ENCODE measurements at regions not wholly inside any gene's neighbourhood (a gene's known extent, or its start where the extent isn't known, plus 50 kb on each side); places are given as distances from the start of the nearest gene placed in this dataset.

GRCh38 chr2:18915227-18915626, 325.9 kb upstream of the NT5C1B start:
- ATAC-seq (no peak), DNase-seq (no peak)
- Histone ChIP-seq H3K4me3 (no peak overlapping the region), H3K4me1 (peaks cover 4 to 6% of the 10 kb centered on the region in 2 donors), H3K27me3 (no peaks in the 10 kb centered on the region), H3K9me3 (no peaks in the 10 kb centered on the region), H3K27ac (no peak overlapping the region), H3K36me3 (no peaks in the 10 kb centered on the region)
- in situ Hi-C loops (cut with MboI; ENCODE audit: low sequenced_read_pairs in 4 of 4), result no loop called here
- TF ChIP-seq, protein P1, sequence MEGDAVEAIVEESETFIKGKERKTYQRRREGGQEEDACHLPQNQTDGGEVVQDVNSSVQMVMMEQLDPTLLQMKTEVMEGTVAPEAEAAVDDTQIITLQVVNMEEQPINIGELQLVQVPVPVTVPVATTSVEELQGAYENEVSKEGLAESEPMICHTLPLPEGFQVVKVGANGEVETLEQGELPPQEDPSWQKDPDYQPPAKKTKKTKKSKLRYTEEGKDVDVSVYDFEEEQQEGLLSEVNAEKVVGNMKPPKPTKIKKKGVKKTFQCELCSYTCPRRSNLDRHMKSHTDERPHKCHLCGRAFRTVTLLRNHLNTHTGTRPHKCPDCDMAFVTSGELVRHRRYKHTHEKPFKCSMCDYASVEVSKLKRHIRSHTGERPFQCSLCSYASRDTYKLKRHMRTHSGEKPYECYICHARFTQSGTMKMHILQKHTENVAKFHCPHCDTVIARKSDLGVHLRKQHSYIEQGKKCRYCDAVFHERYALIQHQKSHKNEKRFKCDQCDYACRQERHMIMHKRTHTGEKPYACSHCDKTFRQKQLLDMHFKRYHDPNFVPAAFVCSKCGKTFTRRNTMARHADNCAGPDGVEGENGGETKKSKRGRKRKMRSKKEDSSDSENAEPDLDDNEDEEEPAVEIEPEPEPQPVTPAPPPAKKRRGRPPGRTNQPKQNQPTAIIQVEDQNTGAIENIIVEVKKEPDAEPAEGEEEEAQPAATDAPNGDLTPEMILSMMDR (IDR thresholded peaks at IDR 0.05 in 4 of 5, conservative IDR thresholded peaks at IDR 0.05 in 1 of 5), result no peak
- TF ChIP-seq POLR2A (IDR thresholded peaks at IDR 0.05), result no peak
- intact Hi-C loops (cut with DNase I; ENCODE audit: low total_unique reads), result loop anchor here (1.0 kb wide), 1 partner anchor 8 kb away; no protein-coding TSS in a partner anchor

DNA sequence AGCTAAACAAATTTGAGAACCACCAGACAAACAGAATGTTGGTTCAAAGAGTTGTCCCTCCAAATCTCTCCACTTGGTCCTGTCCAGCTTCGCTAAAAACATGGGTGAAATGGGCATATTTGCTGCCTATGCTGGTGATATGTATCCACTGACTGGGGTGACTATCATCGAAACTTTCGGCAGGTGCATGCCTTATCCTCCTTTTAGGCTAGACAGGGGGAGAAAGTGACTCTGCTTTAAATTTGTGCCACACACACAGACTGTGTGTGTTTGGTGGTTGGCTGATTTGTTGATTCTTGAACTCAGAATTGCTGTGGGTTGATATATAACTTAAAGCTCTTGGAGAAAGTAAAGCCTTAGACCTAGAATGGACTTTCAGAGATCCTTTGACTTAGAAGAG, 324.1 kb upstream of the NT5C1B start:
- no peak overlapping the region for H3K27ac ChIP-seq
- in situ Hi-C loops (cut with MboI; ENCODE audit: low sequenced_read_pairs in 4 of 4) (no loop called here), intact Hi-C loops (cut with DNase I; ENCODE audit: low total_unique reads) (no loop called here)
- TF ChIP-seq, protein P1 (IDR thresholded peaks at IDR 0.05 in 4 of 5, conservative IDR thresholded peaks at IDR 0.05 in 1 of 5), result no peak
- TF ChIP-seq POLR2A (IDR thresholded peaks at IDR 0.05), result no peak
- peaks cover 4 to 6% of the 10 kb centered on the region in 2 donors for H3K4me1 ChIP-seq
- no peaks in the 10 kb centered on the region for H3K9me3 ChIP-seq
- H3K36me3 ChIP-seq, result no peaks in the 10 kb centered on the region
- DNase-seq, result no peak
- H3K4me3 ChIP-seq, result no peak overlapping the region
- no peak for ATAC-seq
- no peaks in the 10 kb centered on the region for H3K27me3 ChIP-seq

- intact Hi-C loops (cut with DNase I; ENCODE audit: low total_unique reads), result no loop called here
- ATAC-seq, result no peak
- no peaks in the 10 kb centered on the region for H3K9me3 ChIP-seq
Observed at GRCh38 chr2:18912225-18912888, 323.0 kb upstream of the NT5C1B start.

DNA sequence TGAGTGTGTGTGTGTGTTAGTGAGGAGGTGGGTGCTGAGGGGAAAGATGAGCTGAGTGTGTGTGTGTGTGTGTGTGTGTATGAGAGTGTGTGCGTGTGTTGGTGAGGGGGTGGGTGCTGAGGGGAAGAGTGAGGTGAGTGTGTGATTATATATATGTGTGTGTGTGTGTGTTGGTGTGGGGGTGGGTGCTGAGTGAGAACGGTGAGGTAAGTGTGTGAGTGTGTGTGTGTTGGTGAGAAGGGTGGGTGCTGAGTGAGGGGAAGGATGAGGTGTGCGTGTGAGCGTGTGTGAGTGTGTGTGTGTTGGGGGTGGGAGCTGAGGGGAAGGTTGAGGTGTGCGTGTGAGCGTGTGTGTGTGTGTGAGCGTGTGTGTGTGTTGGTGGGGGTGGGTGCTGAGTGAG, 322.0 kb upstream of the NT5C1B start:
- intact Hi-C loops (cut with DNase I; ENCODE audit: low total_unique reads), result no loop called here
- H3K4me3 ChIP-seq, result no peak overlapping the region
- no peak for ATAC-seq
- DNase-seq, result no peak
- H3K36me3 ChIP-seq, result no peaks in the 10 kb centered on the region
- in situ Hi-C loops (cut with MboI; ENCODE audit: low sequenced_read_pairs in 4 of 4), result no loop called here
- H3K27ac ChIP-seq, result no peak overlapping the region
- H3K4me1 ChIP-seq, result peaks cover 4 to 6% of the 10 kb centered on the region in 2 donors
- TF ChIP-seq, protein P1 (IDR thresholded peaks at IDR 0.05 in 4 of 5, conservative IDR thresholded peaks at IDR 0.05 in 1 of 5), result no peak
- no peak for TF ChIP-seq POLR2A (IDR thresholded peaks at IDR 0.05)
- no peaks in the 10 kb centered on the region for H3K27me3 ChIP-seq
- H3K9me3 ChIP-seq, result no peaks in the 10 kb centered on the region

More at GRCh38 chr2:18912225-18912888, 323.0 kb upstream of the NT5C1B start:
- Histone ChIP-seq H3K27ac (no peak overlapping the region), H3K27me3 (no peaks in the 10 kb centered on the region), H3K36me3 (no peaks in the 10 kb centered on the region), H3K4me1 (peaks cover 4 to 6% of the 10 kb centered on the region in 2 donors), H3K4me3 (no peak overlapping the region)
- in situ Hi-C loops (cut with MboI; ENCODE audit: low sequenced_read_pairs in 4 of 4), result no loop called here
- no peak for TF ChIP-seq POLR2A (IDR thresholded peaks at IDR 0.05)
- TF ChIP-seq, protein P1 (IDR thresholded peaks at IDR 0.05 in 4 of 5, conservative IDR thresholded peaks at IDR 0.05 in 1 of 5), result no peak
- DNase-seq, result no peak

GRCh38 chr2:18910843-18911242, 321.5 kb upstream of the NT5C1B start:
- Histone ChIP-seq H3K4me1 (peaks cover 4 to 6% of the 10 kb centered on the region in 2 donors), H3K36me3 (no peaks in the 10 kb centered on the region), H3K4me3 (no peak overlapping the region), H3K27ac (no peak overlapping the region), H3K27me3 (no peaks in the 10 kb centered on the region), H3K9me3 (no peaks in the 10 kb centered on the region)
- in situ Hi-C loops (cut with MboI; ENCODE audit: low sequenced_read_pairs in 4 of 4) (no loop called here), intact Hi-C loops (cut with DNase I; ENCODE audit: low total_unique reads) (no loop called here)
- DNase-seq (peak in 1 of 2 donors; percentile 24), ATAC-seq (peak; percentile 28 to 33)
- TF ChIP-seq, protein P1 (IDR thresholded peaks at IDR 0.05 in 4 of 5, conservative IDR thresholded peaks at IDR 0.05 in 1 of 5), result no peak
- TF ChIP-seq POLR2A (IDR thresholded peaks at IDR 0.05), result no peak
